H1 (cell line): ENCODE measurements at regions not wholly inside any gene's neighbourhood (a gene's known extent, or its start where the extent isn't known, plus 50 kb on each side); places are given as distances from the start of the nearest gene placed in this dataset.

Experiments used
- CTCF ChIA-PET: fragments of 300-600 bp; sonication (Branson Sonifier 250); formaldehyde crosslinking; loops from one replicate; lab custom pipeline; 2021; ENCODE audit not compliant: partially characterized antibody; lab: Charles Lee
- POLR2A ChIA-PET: fragments of 300-600 bp; sonication (Branson Sonifier 250); formaldehyde crosslinking; loops from one replicate; lab custom pipeline; 2021; ENCODE audit warnings: inconsistent platforms; ENCODE audit not compliant: partially characterized antibody; lab: Charles Lee
- DNase-seq, 2 experiments: peaks; one replicate each; pipeline versions ENCODE4 v3.0.0 to v3.0.0-alpha.2; 2010 to 2022; ENCODE audit warnings: low spot score in 2 of 2, low read depth in 1 of 2, mixed read lengths in 1 of 2
- FAIRE-seq: peaks from 2 replicates; lab custom pipeline; 2011; peaks lifted over from hg19 to GRCh38; lab: Jason Lieb, UNC
- H2AFZ ChIP-seq: 2 replicates; pipeline ENCODE4 v1.8.1; 2012; ENCODE audit warnings: low read length, inconsistent platforms
- H2AK5ac ChIP-seq: 2 replicates; pipeline ENCODE4 v1.6.1; 2013; ENCODE audit warnings: low read depth, low read length
- H2BK120ac ChIP-seq: replicated peaks from 2 replicates; pipeline ENCODE3; 2013; ENCODE audit warnings: low read depth, low read length, inconsistent platforms
- H2BK12ac ChIP-seq: 2 replicates; pipeline ENCODE4 v1.6.1; 2013; ENCODE audit warnings: low read depth, low read length
- H2BK15ac ChIP-seq: 2 replicates; pipeline ENCODE4 v1.6.1; 2013; ENCODE audit warnings: low read length
- H2BK20ac ChIP-seq: 2 replicates; pipeline ENCODE4 v1.6.1; 2013; ENCODE audit warnings: low read length
- H2BK5ac ChIP-seq: 2 replicates; pipeline ENCODE4 v1.6.1; 2013; ENCODE audit warnings: low read depth, low read length
- H3K14ac ChIP-seq: 2 replicates; pipeline ENCODE4 v1.6.1; 2013; ENCODE audit warnings: inconsistent platforms; ENCODE audit not compliant: insufficient read length
- H3K18ac ChIP-seq: 2 replicates; pipeline ENCODE4 v1.6.1; 2013; ENCODE audit warnings: low read length; ENCODE audit errors: extremely low read depth
- H3K23ac ChIP-seq: 2 replicates; pipeline ENCODE4 v1.6.1; 2013; ENCODE audit warnings: inconsistent platforms; ENCODE audit not compliant: insufficient read length
- H3K23me2 ChIP-seq: 2 replicates; pipeline ENCODE4 v1.6.1; 2013; ENCODE audit warnings: low read depth, low read length
- H3K27ac ChIP-seq: 2 replicates; pipeline ENCODE4 v1.6.1; 2011; ENCODE audit warnings: low read depth, low read length, inconsistent platforms
- H3K27me3 ChIP-seq, 4 experiments: replicated peaks in 1 of 4; 1 replicate in 1 of 4; 2 replicates in 3 of 4; pipeline versions ENCODE4 v1.6.1 to v1.8.1; 2011 to 2013; ENCODE audit warnings: low read length in 3 of 4, mild to moderate bottlenecking in 3 of 4, inconsistent platforms in 2 of 4, mixed read lengths in 2 of 4, moderate library complexity in 1 of 4; ENCODE audit not compliant: control insufficient read depth in 3 of 4, insufficient read depth in 3 of 4; ENCODE audit errors: extremely low read depth in 1 of 4
- H3K36me3 ChIP-seq, 4 experiments: 2 replicates each; pipeline versions ENCODE4 v1.6.1 to v1.8.1; 2011 to 2013; ENCODE audit warnings: mild to moderate bottlenecking in 4 of 4, low read length in 3 of 4, moderate library complexity in 2 of 4, control low read depth in 1 of 4, inconsistent platforms in 1 of 4; ENCODE audit not compliant: insufficient read depth in 4 of 4, control insufficient read depth in 2 of 4
- H3K4ac ChIP-seq: replicated peaks from 2 replicates; pipeline ENCODE3; 2013; ENCODE audit warnings: low read length, low read depth, mixed read lengths, inconsistent platforms; ENCODE audit not compliant: insufficient read length
- H3K4me1 ChIP-seq, 4 experiments: replicated peaks in 1 of 4; 1 replicate in 1 of 4; 2 replicates in 3 of 4; pipeline versions ENCODE4 v1.6.1 to v1.8.1; 2011 to 2013; ENCODE audit warnings: low read length in 3 of 4, inconsistent platforms in 2 of 4, mixed read lengths in 1 of 4; ENCODE audit not compliant: insufficient read depth in 4 of 4, control insufficient read depth in 3 of 4
- H3K4me2 ChIP-seq, 2 experiments: 2 replicates each; pipeline versions ENCODE4 v1.6.1 to v1.8.1; 2011 to 2013; ENCODE audit warnings: low read depth in 2 of 2, low read length in 2 of 2, control low read depth in 1 of 2, inconsistent platforms in 1 of 2, mild to moderate bottlenecking in 1 of 2; ENCODE audit not compliant: insufficient read depth in 1 of 2
- H3K4me3 ChIP-seq, 4 experiments: fragments of 200-600, 300-600 bp in 1 of 4; sonication (generic), shearing (Covaris generic), sonication (Bioruptor Twin) in 1 of 4; 2 replicates each; pipeline versions ENCODE4 v1.5.1 to v1.8.1; 2011 to 2016; ENCODE audit warnings: low read length in 4 of 4, low read depth in 3 of 4, control low read depth in 2 of 4, inconsistent platforms in 2 of 4, mild to moderate bottlenecking in 2 of 4, mixed read lengths in 1 of 4, moderate library complexity in 1 of 4; ENCODE audit not compliant: insufficient read depth in 2 of 4; ENCODE audit errors: extremely low read depth in 1 of 4
- H3K56ac ChIP-seq: replicated peaks from 2 replicates; pipeline ENCODE3; 2013; ENCODE audit warnings: low read depth, mild to moderate bottlenecking, mixed read lengths, low read length, inconsistent platforms; ENCODE audit not compliant: insufficient read length
- H3K79me1 ChIP-seq: 2 replicates; pipeline ENCODE4 v1.6.1; 2013; ENCODE audit warnings: low read depth, low read length, control low read depth
- H3K79me2 ChIP-seq, 2 experiments: 2 replicates each; pipeline versions ENCODE4 v1.6.1 to v1.8.1; 2012 to 2013; ENCODE audit warnings: low read length in 2 of 2, mild to moderate bottlenecking in 2 of 2, inconsistent platforms in 1 of 2; ENCODE audit not compliant: insufficient read depth in 2 of 2, control insufficient read depth in 1 of 2
- H3K9ac ChIP-seq, 4 experiments: replicated peaks in 1 of 4; 1 replicate in 1 of 4; 2 replicates in 3 of 4; pipeline versions ENCODE4 v1.6.1 to v1.8.1; 2011 to 2013; ENCODE audit warnings: low read depth in 3 of 4, low read length in 3 of 4, control low read depth in 2 of 4, mild to moderate bottlenecking in 2 of 4, moderate library complexity in 2 of 4, inconsistent platforms in 1 of 4; ENCODE audit errors: extremely low read depth in 1 of 4
- H3K9me3 ChIP-seq, 2 experiments: 2 replicates each; pipeline versions ENCODE4 v1.6.1 to v1.8.1; 2012 to 2013; ENCODE audit warnings: mild to moderate bottlenecking in 2 of 2, moderate library complexity in 2 of 2, control low read depth in 1 of 2, inconsistent platforms in 1 of 2, low read depth in 1 of 2, low read length in 1 of 2, mixed read lengths in 1 of 2; ENCODE audit not compliant: insufficient read depth in 2 of 2
- H4K20me1 ChIP-seq, 2 experiments: replicated peaks in 1 of 2; 2 replicates each; pipeline versions ENCODE3 to v1.8.1; 2011 to 2013; ENCODE audit warnings: inconsistent platforms in 2 of 2, low read length in 2 of 2, mild to moderate bottlenecking in 1 of 2; ENCODE audit not compliant: insufficient read depth in 2 of 2, control insufficient read depth in 1 of 2
- H4K5ac ChIP-seq: 2 replicates; pipeline ENCODE4 v1.6.1; 2013; ENCODE audit warnings: low read length, low read depth, mixed read lengths, inconsistent platforms; ENCODE audit not compliant: insufficient read length
- H4K8ac ChIP-seq: 2 replicates; pipeline ENCODE4 v1.8.0; 2013; ENCODE audit warnings: mild to moderate bottlenecking, moderate library complexity, low read length, inconsistent platforms; ENCODE audit not compliant: insufficient read depth; ENCODE audit errors: extremely low read depth
- H4K91ac ChIP-seq: replicated peaks from 2 replicates; pipeline ENCODE3; 2013; ENCODE audit warnings: low read length, mixed read lengths, inconsistent platforms; ENCODE audit not compliant: insufficient read length
- BACH1 ChIP-seq: IDR thresholded peaks from 2 replicates; pipeline ENCODE4 v1.6.1; 2012; ENCODE audit warnings: low read length, improper control_type of control experiment
- CBX8 ChIP-seq: fragments of 300-800, 300-1000 bp; sonication (generic); IDR thresholded peaks from 2 replicates; pipeline ENCODE4 v1.7.1; 2016; ENCODE audit warnings: low read depth, low read length, borderline replicate concordance
- CHD1 ChIP-seq: IDR thresholded peaks from 2 replicates; pipeline ENCODE4 v1.6.1; 2012; ENCODE audit warnings: low read depth, low read length, improper control_type of control experiment
- E2F6 ChIP-seq: IDR thresholded peaks from 2 replicates; pipeline ENCODE4 v1.6.1; 2012; ENCODE audit warnings: inconsistent platforms
- EGR1 ChIP-seq: IDR thresholded peaks from 2 replicates; pipeline ENCODE4 v1.6.1; 2011; ENCODE audit warnings: low read depth, low read length, borderline replicate concordance
- EZH2 ChIP-seq: fragments of 200-600 bp; sonication (generic); IDR thresholded peaks from 2 replicates; pipeline ENCODE4 v1.7.1; 2012; ENCODE audit warnings: low read depth, mild to moderate bottlenecking, moderate library complexity, low read length, inconsistent platforms; ENCODE audit not compliant: severe bottlenecking
- HDAC2 ChIP-seq, 2 experiments: fragments of 300-600 bp in 1 of 2; sonication (generic) in 1 of 2; IDR thresholded peaks; 2 replicates each; pipeline ENCODE4 v1.6.1; 2011 to 2012; ENCODE audit warnings: low read depth in 2 of 2, low read length in 2 of 2, mild to moderate bottlenecking in 2 of 2, moderate library complexity in 2 of 2, borderline replicate concordance in 1 of 2, inconsistent platforms in 1 of 2
- KDM5A ChIP-seq: fragments of 200-600 bp; IDR thresholded peaks from 2 replicates; pipeline ENCODE4 v1.7.1; 2012; ENCODE audit warnings: mild to moderate bottlenecking, low read length, inconsistent platforms, mixed read lengths
- MAFK ChIP-seq: IDR thresholded peaks from 2 replicates; pipeline ENCODE4 v1.6.1; 2012; ENCODE audit warnings: low read depth, mild to moderate bottlenecking, improper control_type of control experiment, low read length
- NRF1 ChIP-seq: IDR thresholded peaks from 2 replicates; pipeline ENCODE4 v1.6.1; 2011; ENCODE audit warnings: mild to moderate bottlenecking, low read depth, low read length, improper control_type of control experiment
- POU5F1 ChIP-seq: IDR thresholded peaks from 2 replicates; pipeline ENCODE4 v1.6.1; 2011; ENCODE audit warnings: low read depth, mild to moderate bottlenecking, low read length, moderate library complexity
- RBBP5 ChIP-seq: IDR thresholded peaks from 2 replicates; pipeline ENCODE4 v1.7.1; 2012; ENCODE audit warnings: low read depth, mild to moderate bottlenecking, inconsistent platforms, low read length, moderate library complexity, borderline replicate concordance
- TCF12 ChIP-seq: IDR thresholded peaks from 2 replicates; pipeline ENCODE4 v1.6.1; 2011; ENCODE audit warnings: low read depth, mild to moderate bottlenecking, low read length
- ZNF274 ChIP-seq: IDR thresholded peaks from 2 replicates; pipeline ENCODE4 v1.7.0; 2012; ENCODE audit warnings: low read length, borderline replicate concordance; ENCODE audit errors: extremely low read depth
- WGBS, 2 experiments: shearing (Covaris generic) in 1 of 2; methylation state at CpG; one replicate each; pipeline versions ENCODE4 v1.1.6 to v1.1.7; 2013 to 2015; ENCODE audit warnings: low lambda C conversion rate in 2 of 2, mixed read lengths in 2 of 2, inconsistent platforms in 1 of 2, low coverage in 1 of 2, missing lambda C conversion rate in 1 of 2; ENCODE audit not compliant: insufficient replicate concordance in 2 of 2, insufficient coverage in 1 of 2, insufficient read length in 1 of 2; ENCODE audit errors: extremely low coverage in 1 of 2, missing lambda C conversion rate in 1 of 2; 5-methylcytosine and 5-hydroxymethylcytosine counted together

GRCh38 chr18:10056506-10056905, 142.7 kb downstream of the VAPA start:
- no peaks in the 10 kb centered on the region for H3K79me1 ChIP-seq
- H3K56ac ChIP-seq = no peak overlapping the region
- H3K4me2 ChIP-seq = no peak overlapping the region
- no peak overlapping the region for H4K5ac ChIP-seq
- FAIRE-seq (no peak), DNase-seq (no peak)
- no peak overlapping the region for H3K4ac ChIP-seq
- no peak overlapping the region for H2AK5ac ChIP-seq
- CTCF ChIA-PET = interaction anchor here (1.0 to 1.2 kb wide), 2 partner anchors 86 to 1939 kb away, joined by 3 read pairs; no protein-coding TSS in a partner anchor
- H2BK120ac ChIP-seq = no peak overlapping the region
- no peak overlapping the region for H2BK12ac ChIP-seq
- no peak overlapping the region for H3K18ac ChIP-seq
- H4K8ac ChIP-seq = no peak overlapping the region
- no peak overlapping the region for H4K91ac ChIP-seq
- H3K23ac ChIP-seq = no peak overlapping the region
- H3K23me2 ChIP-seq = no peaks in the 10 kb centered on the region
- POLR2A ChIA-PET = no interaction called here
- H3K14ac ChIP-seq = no peak overlapping the region
- no peak overlapping the region for H3K9ac ChIP-seq
- H3K27ac ChIP-seq = no peak overlapping the region
- H3K27me3 ChIP-seq = 0 out of 7 replicates have a peak, but pooled peaks cover 0 to 2% (median 0%) of the 10 kb centered on the region in 4 experiments
- no peak overlapping the region for H2BK5ac ChIP-seq
- no peaks in the 10 kb centered on the region for H3K9me3 ChIP-seq
- no peak overlapping the region for H3K4me3 ChIP-seq
- H2BK15ac ChIP-seq = no peak overlapping the region
- 89% methylated on average over 12 of the region's 12 CpGs; no CpG with 5 or more reads in 1 of the 2 experiments for WGBS, 2 experiments
- H2BK20ac ChIP-seq = no peak overlapping the region
- peaks cover 0 to 5% (median 0%) of the 10 kb centered on the region in 4 experiments; a peak in 2 of 7 replicates for H3K4me1 ChIP-seq
- no peak overlapping the region for H2AFZ ChIP-seq
- H4K20me1 ChIP-seq = no peaks in the 10 kb centered on the region
- H3K79me2 ChIP-seq = no peaks in the 10 kb centered on the region
- H3K36me3 ChIP-seq = no peaks in the 10 kb centered on the region
- TF ChIP-seq RBBP5 (no peak), KDM5A (no peak), CHD1 (no peak), EZH2 (no peak), POU5F1 (no peak), CBX8 (no peak), EGR1 (no peak), NRF1 (no peak), E2F6 (no peak), TCF12 (no peak), HDAC2 (IDR thresholded peaks at IDR 0.05; ENCODE audit: borderline replicate concordance in 1 of 2, low read depth in 2 of 2, low read length in 2 of 2) (no peak), ZNF274 (no peak), MAFK (no peak), BACH1 (no peak)
